SK-N-SH treated with all-trans-retinoic acid at 6 μM for 48 hours (cell line): ENCODE measurements at regions not wholly inside any gene's neighbourhood (a gene's known extent, or its start where the extent isn't known, plus 50 kb on each side); places are given as distances from the start of the nearest gene placed in this dataset.

Experiments used
- RARB ChIP-seq: fragments of 250-450 bp; sonication (Bioruptor Pico); IDR thresholded peaks from 2 replicates; pipeline ENCODE4 v1.8.0; 2021; ENCODE audit warnings: mild to moderate bottlenecking, moderate library complexity
- TF ChIP-seq, protein P1 (sequence below): fragments of 250-450 bp; sonication (Bioruptor Pico); IDR thresholded peaks from 2 replicates; pipeline ENCODE4 v1.8.0; 2020; ENCODE audit warnings: mild to moderate bottlenecking, moderate library complexity, borderline replicate concordance

DNA sequence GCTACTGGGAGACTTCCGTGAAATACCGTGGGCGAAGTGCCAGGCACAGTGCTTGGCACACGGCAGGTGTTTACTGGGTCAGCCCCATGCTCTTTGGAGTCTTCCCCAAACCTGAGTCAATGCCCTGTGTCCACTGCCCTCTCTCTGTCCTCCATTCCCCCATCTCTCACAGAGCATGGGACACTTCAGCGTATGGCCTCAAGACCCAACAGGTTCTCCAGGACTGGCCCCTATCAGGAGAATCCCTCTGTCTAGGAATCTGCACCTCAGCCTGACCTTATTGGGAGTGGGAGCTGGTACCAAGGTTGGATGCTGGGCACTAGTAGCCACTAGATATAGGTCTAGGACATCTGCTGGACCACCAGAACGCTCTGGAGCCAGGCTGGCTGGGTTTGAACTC is 67.2 kb upstream of the LMO1 start:
- TF ChIP-seq, protein P1, sequence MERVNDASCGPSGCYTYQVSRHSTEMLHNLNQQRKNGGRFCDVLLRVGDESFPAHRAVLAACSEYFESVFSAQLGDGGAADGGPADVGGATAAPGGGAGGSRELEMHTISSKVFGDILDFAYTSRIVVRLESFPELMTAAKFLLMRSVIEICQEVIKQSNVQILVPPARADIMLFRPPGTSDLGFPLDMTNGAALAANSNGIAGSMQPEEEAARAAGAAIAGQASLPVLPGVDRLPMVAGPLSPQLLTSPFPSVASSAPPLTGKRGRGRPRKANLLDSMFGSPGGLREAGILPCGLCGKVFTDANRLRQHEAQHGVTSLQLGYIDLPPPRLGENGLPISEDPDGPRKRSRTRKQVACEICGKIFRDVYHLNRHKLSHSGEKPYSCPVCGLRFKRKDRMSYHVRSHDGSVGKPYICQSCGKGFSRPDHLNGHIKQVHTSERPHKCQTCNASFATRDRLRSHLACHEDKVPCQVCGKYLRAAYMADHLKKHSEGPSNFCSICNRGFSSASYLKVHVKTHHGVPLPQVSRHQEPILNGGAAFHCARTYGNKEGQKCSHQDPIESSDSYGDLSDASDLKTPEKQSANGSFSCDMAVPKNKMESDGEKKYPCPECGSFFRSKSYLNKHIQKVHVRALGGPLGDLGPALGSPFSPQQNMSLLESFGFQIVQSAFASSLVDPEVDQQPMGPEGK (CRISPR knock-in tag) = no peak
- no peak for TF ChIP-seq RARB (CRISPR knock-in tag)
